Endothelial cell of umbilical vein (primary cell): ENCODE measurements at regions not wholly inside any gene's neighbourhood (a gene's known extent, or its start where the extent isn't known, plus 50 kb on each side); places are given as distances from the start of the nearest gene placed in this dataset.

Experiments used
- BruUV-seq: library from RNA; stranded (reverse); fragments of 400-500 nt; replicated peaks from 2 replicates; lab custom pipeline; 2021; lab: Mats Ljungman, UMichigan
- CTCF ChIA-PET: fragments of 300-600, 350-600 bp; sonication (Branson Sonifier 250); formaldehyde crosslinking; loops from one replicate; lab custom pipeline; 2021; ENCODE audit warnings: antibody characterized with exemption, inconsistent platforms; lab: Charles Lee
- POLR2A ChIA-PET: fragments of 300-600, 350-600 bp; sonication (Branson Sonifier 250); formaldehyde crosslinking; loops from one replicate; lab custom pipeline; 2021; ENCODE audit warnings: antibody characterized with exemption, inconsistent platforms; lab: Charles Lee
- DNase-seq: peaks from one replicate; pipeline ENCODE4 v3.0.0-alpha.2; 2011; ENCODE audit warnings: low read depth, low spot score
- FAIRE-seq: peaks from 2 replicates; lab custom pipeline; 2011; peaks lifted over from hg19 to GRCh38; lab: Jason Lieb, UNC
- H2AFZ ChIP-seq: 2 replicates; pipeline ENCODE4 v1.6.0; 2012; ENCODE audit warnings: low read depth, low read length, control low read depth, inconsistent platforms
- H3K27ac ChIP-seq: 2 replicates; pipeline ENCODE4 v1.5.1; 2011; ENCODE audit warnings: low read depth, mild to moderate bottlenecking, control low read depth, low read length, moderate library complexity; ENCODE audit not compliant: insufficient read depth
- H3K27me3 ChIP-seq, 2 experiments: 2 replicates each; pipeline versions ENCODE4 v1.6.0 to v1.6.1; 2011; ENCODE audit warnings: low read length in 2 of 2, mixed read lengths in 1 of 2; ENCODE audit not compliant: control insufficient read depth in 2 of 2, insufficient read depth in 2 of 2
- H3K36me3 ChIP-seq, 2 experiments: 2 replicates in 1 of 2; 3 replicates in 1 of 2; pipeline ENCODE4 v1.5.1; 2011; ENCODE audit warnings: low read length in 2 of 2, mild to moderate bottlenecking in 1 of 2, moderate library complexity in 1 of 2; ENCODE audit not compliant: control insufficient read depth in 2 of 2, insufficient read depth in 2 of 2; ENCODE audit errors: extremely low read depth in 1 of 2
- H3K4me1 ChIP-seq: 3 replicates; pipeline ENCODE4 v1.5.1; 2011; ENCODE audit warnings: mild to moderate bottlenecking, low read length; ENCODE audit not compliant: control insufficient read depth, insufficient read depth; ENCODE audit errors: extremely low read depth
- H3K4me2 ChIP-seq: 2 replicates; pipeline ENCODE4 v1.6.1; 2011; ENCODE audit warnings: low read length, control low read depth, mixed read lengths; ENCODE audit not compliant: insufficient read depth
- H3K4me3 ChIP-seq, 3 experiments: fragments of 200-600 bp in 1 of 3; sonication (generic), shearing (Covaris generic) in 1 of 3; replicated peaks in 1 of 3; 2 replicates each; pipeline ENCODE4 v1.5.1; 2011 to 2016; ENCODE audit warnings: control low read depth in 3 of 3, low read length in 3 of 3, mild to moderate bottlenecking in 2 of 3, inconsistent platforms in 1 of 3, low read depth in 1 of 3, moderate library complexity in 1 of 3; ENCODE audit not compliant: insufficient read depth in 1 of 3
- H3K79me2 ChIP-seq: 2 replicates; pipeline ENCODE4 v1.6.0; 2012; ENCODE audit warnings: low read length, inconsistent platforms; ENCODE audit not compliant: control insufficient read depth, insufficient read depth
- H3K9ac ChIP-seq: replicated peaks from 2 replicates; pipeline ENCODE3; 2011; ENCODE audit warnings: low read length, control low read depth; ENCODE audit not compliant: insufficient read depth; ENCODE audit errors: extremely low read depth
- H3K9me1 ChIP-seq: replicated peaks from 3 replicates; pipeline ENCODE4 v1.6.0; 2011; ENCODE audit warnings: mild to moderate bottlenecking, low read length; ENCODE audit not compliant: control insufficient read depth, insufficient read depth; ENCODE audit errors: extremely low read depth
- H3K9me3 ChIP-seq: replicated peaks from 2 replicates; pipeline ENCODE4 v1.5.1; 2012; ENCODE audit warnings: low read length, inconsistent platforms; ENCODE audit not compliant: control insufficient read depth, insufficient read depth
- H4K20me1 ChIP-seq: replicated peaks from 2 replicates; pipeline ENCODE3; 2011; ENCODE audit warnings: mild to moderate bottlenecking, low read length; ENCODE audit not compliant: control insufficient read depth, insufficient read depth; ENCODE audit errors: extremely low read depth
- EZH2 ChIP-seq: IDR thresholded peaks from 2 replicates; pipeline ENCODE4 v1.6.1; 2012; ENCODE audit warnings: borderline replicate concordance, low read depth, mild to moderate bottlenecking, moderate library complexity, low read length, inconsistent platforms; ENCODE audit not compliant: severe bottlenecking
- FOS ChIP-seq: IDR thresholded peaks from 2 replicates; pipeline ENCODE4 v1.6.1; 2011; ENCODE audit warnings: mild to moderate bottlenecking, low read length, moderate library complexity, borderline replicate concordance; ENCODE audit not compliant: insufficient read depth
- GATA2 ChIP-seq: IDR thresholded peaks from 2 replicates; pipeline ENCODE4 v1.7.0; 2011; ENCODE audit warnings: low read depth, mild to moderate bottlenecking, moderate library complexity, mixed read lengths, low read length; ENCODE audit not compliant: insufficient read length, insufficient read depth
- JUN ChIP-seq: IDR thresholded peaks from 2 replicates; pipeline ENCODE4 v1.6.1; 2011; ENCODE audit warnings: borderline replicate concordance, low read depth; ENCODE audit not compliant: insufficient read length, insufficient read depth
- MAX ChIP-seq: IDR thresholded peaks from 2 replicates; pipeline ENCODE4 v1.6.1; 2011; ENCODE audit not compliant: insufficient read depth, insufficient read length
- MYC ChIP-seq: IDR thresholded peaks from one replicate; pipeline ENCODE4 v1.6.1; 2011; ENCODE audit warnings: mild to moderate bottlenecking, low read depth, low read length
- POLR2A ChIP-seq: IDR thresholded peaks from 2 replicates; pipeline ENCODE4 v1.6.1; 2012; ENCODE audit warnings: low read depth, mild to moderate bottlenecking, control low read depth, low read length
- POLR2AphosphoS5 ChIP-seq: IDR thresholded peaks from 2 replicates; pipeline ENCODE4 v1.6.1; 2012; ENCODE audit warnings: low read depth, mild to moderate bottlenecking, control low read depth, low read length, moderate library complexity; ENCODE audit not compliant: insufficient read depth
- dilution Hi-C: fragments of 300-500 bp; cut with MboI; formaldehyde crosslinking; loops from one replicate; pipeline ENCODE4 v1.15.0; 2019; ENCODE audit warnings: low sequenced_read_pairs; ENCODE audit not compliant: extremely low pct_ligation_motif_present
- intact Hi-C: fragments of 100-400 bp; cut with micrococcal nuclease; formaldehyde crosslinking; loops from one replicate; pipeline ENCODE4 v1.10.0; 2022
- TF ChIP-seq, protein P1 (sequence below), 2 donors: IDR thresholded peaks; 1 replicate in 1 of 2; 2 replicates in 1 of 2; pipeline ENCODE4 v1.5.1; 2011; ENCODE audit warnings: low read length in 2 of 2, mild to moderate bottlenecking in 2 of 2, moderate library complexity in 2 of 2, control low read depth in 1 of 2, inconsistent platforms in 1 of 2, low read depth in 1 of 2; ENCODE audit not compliant: insufficient read depth in 1 of 2; ENCODE audit errors: extremely low read depth in 1 of 2

- dilution Hi-C loops (no loop called here), intact Hi-C loops (no loop called here)
- DNase-seq (no peak), FAIRE-seq (no peak)
- H3K9ac ChIP-seq: no peak overlapping the region
- H3K9me1 ChIP-seq: no peaks in the 10 kb centered on the region
- H3K79me2 ChIP-seq: no peaks in the 10 kb centered on the region
- no peaks in the 10 kb centered on the region for H3K9me3 ChIP-seq
- H2AFZ ChIP-seq: no peak overlapping the region
- no peak overlapping the region for H3K4me2 ChIP-seq
- no peak overlapping the region for H3K4me3 ChIP-seq
- H4K20me1 ChIP-seq: no peaks in the 10 kb centered on the region
- H3K36me3 ChIP-seq: no peaks in the 10 kb centered on the region
- no peaks in the 10 kb centered on the region for H3K4me1 ChIP-seq
- ChIA-PET CTCF (no interaction called here), POLR2A (no interaction called here)
- TF ChIP-seq, protein P1, sequence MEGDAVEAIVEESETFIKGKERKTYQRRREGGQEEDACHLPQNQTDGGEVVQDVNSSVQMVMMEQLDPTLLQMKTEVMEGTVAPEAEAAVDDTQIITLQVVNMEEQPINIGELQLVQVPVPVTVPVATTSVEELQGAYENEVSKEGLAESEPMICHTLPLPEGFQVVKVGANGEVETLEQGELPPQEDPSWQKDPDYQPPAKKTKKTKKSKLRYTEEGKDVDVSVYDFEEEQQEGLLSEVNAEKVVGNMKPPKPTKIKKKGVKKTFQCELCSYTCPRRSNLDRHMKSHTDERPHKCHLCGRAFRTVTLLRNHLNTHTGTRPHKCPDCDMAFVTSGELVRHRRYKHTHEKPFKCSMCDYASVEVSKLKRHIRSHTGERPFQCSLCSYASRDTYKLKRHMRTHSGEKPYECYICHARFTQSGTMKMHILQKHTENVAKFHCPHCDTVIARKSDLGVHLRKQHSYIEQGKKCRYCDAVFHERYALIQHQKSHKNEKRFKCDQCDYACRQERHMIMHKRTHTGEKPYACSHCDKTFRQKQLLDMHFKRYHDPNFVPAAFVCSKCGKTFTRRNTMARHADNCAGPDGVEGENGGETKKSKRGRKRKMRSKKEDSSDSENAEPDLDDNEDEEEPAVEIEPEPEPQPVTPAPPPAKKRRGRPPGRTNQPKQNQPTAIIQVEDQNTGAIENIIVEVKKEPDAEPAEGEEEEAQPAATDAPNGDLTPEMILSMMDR (IDR thresholded peaks at IDR 0.05; ENCODE audit: extremely low read depth in 1 of 2, insufficient read depth in 1 of 2, low read depth in 1 of 2, low read length in 2 of 2): no peak
- TF ChIP-seq POLR2A (no peak), FOS (no peak), GATA2 (no peak), EZH2 (no peak), MYC (no peak), MAX (no peak), JUN (no peak), POLR2AphosphoS5 (no peak)
- H3K27ac ChIP-seq: no peak overlapping the region
- BruUV-seq: no TSS peak
- H3K27me3 ChIP-seq: no peaks in the 10 kb centered on the region
These were observed 789.6 kb downstream of the KCTD16 start for GRCh38 chr5:144960296-144960695.
